ENCODE measurements at regions not wholly inside any gene's neighbourhood (a gene's known extent, or its start where the extent isn't known, plus 50 kb on each side); places are given as distances from the start of the nearest gene placed in this dataset.

- H3K36me3 ChIP-seq (ENCODE audit: control insufficient read depth in 4 of 4, insufficient read depth in 3 of 4, low read depth in 1 of 4, low read length in 3 of 4) = no peaks in the 10 kb centered on the region
- no peak overlapping the region for H3K9ac ChIP-seq (ENCODE audit: low read depth in 1 of 2, low read length in 2 of 2)
- H3K9me3 ChIP-seq (ENCODE audit: control insufficient read depth in 4 of 4, low read length in 3 of 4) = no peaks in the 10 kb centered on the region
- peaks cover 0 to 5% (median 0%) of the 10 kb centered on the region in 4 donors for H3K27me3 ChIP-seq (ENCODE audit: control insufficient read depth in 4 of 4, insufficient read depth in 4 of 4, low read length in 3 of 4)
- no peak overlapping the region for H3K4me3 ChIP-seq (ENCODE audit: low read depth in 1 of 3, low read length in 3 of 3)
- TF ChIP-seq FOXA2 (IDR thresholded peaks at IDR 0.05) = no peak
- TF ChIP-seq HNF4A (conservative IDR thresholded peaks at IDR 0.05) = no peak
- TF ChIP-seq TAF1 (conservative IDR thresholded peaks at IDR 0.05) = no peak
- no peak for TF ChIP-seq JUND (IDR thresholded peaks at IDR 0.05)
- TF ChIP-seq YY1 (IDR thresholded peaks at IDR 0.05) = no peak
- TF ChIP-seq ZBTB33 (IDR thresholded peaks at IDR 0.05) = no peak
- TF ChIP-seq GABPA (IDR thresholded peaks at IDR 0.05 in 1 of 2, conservative IDR thresholded peaks at IDR 0.05 in 1 of 2) = no peak
- TF ChIP-seq SP1 (IDR thresholded peaks at IDR 0.05) = no peak
- TF ChIP-seq ATF3 (IDR thresholded peaks at IDR 0.05) = no peak
- no peak for TF ChIP-seq FOXA1 (IDR thresholded peaks at IDR 0.05)
- TF ChIP-seq MAX (IDR thresholded peaks at IDR 0.05) = no peak
- no peak for TF ChIP-seq RAD21 (IDR thresholded peaks at IDR 0.05)
- no peak for DNase-seq (ENCODE audit: low spot score)
- H3K4me1 ChIP-seq (ENCODE audit: control insufficient read depth in 4 of 4, insufficient read depth in 4 of 4, low read length in 3 of 4) = no peaks in the 10 kb centered on the region
- WGBS = 57% methylated on average over 3 of the region's 3 CpGs
- H3K27ac ChIP-seq (ENCODE audit: low read depth in 1 of 2, low read length in 2 of 2) = no peak overlapping the region
Observed at GRCh38 chr10:129194181-129194870, 272.7 kb upstream of the MGMT start.

GRCh38 chr10:129199826-129200225 is 267.2 kb upstream of the MGMT start:
- Histone ChIP-seq H3K4me1 (ENCODE audit: control insufficient read depth in 4 of 4, insufficient read depth in 4 of 4, low read length in 3 of 4) (no peaks in the 10 kb centered on the region), H3K36me3 (ENCODE audit: control insufficient read depth in 4 of 4, insufficient read depth in 3 of 4, low read depth in 1 of 4, low read length in 3 of 4) (no peaks in the 10 kb centered on the region), H3K4me3 (ENCODE audit: low read depth in 1 of 3, low read length in 3 of 3) (no peak overlapping the region), H3K27me3 (ENCODE audit: control insufficient read depth in 4 of 4, insufficient read depth in 4 of 4, low read length in 3 of 4) (peaks cover 0 to 5% (median 0%) of the 10 kb centered on the region in 4 donors), H3K27ac (ENCODE audit: low read depth in 1 of 2, low read length in 2 of 2) (no peak overlapping the region), H3K9ac (ENCODE audit: low read depth in 1 of 2, low read length in 2 of 2) (no peak overlapping the region), H3K9me3 (ENCODE audit: control insufficient read depth in 4 of 4, low read length in 3 of 4) (no peaks in the 10 kb centered on the region)
- 44% methylated on average over 2 of the region's 2 CpGs for WGBS
- TF ChIP-seq GABPA (IDR thresholded peaks at IDR 0.05 in 1 of 2, conservative IDR thresholded peaks at IDR 0.05 in 1 of 2) = no peak
- no peak for TF ChIP-seq TAF1 (conservative IDR thresholded peaks at IDR 0.05)
- no peak for TF ChIP-seq HNF4G (IDR thresholded peaks at IDR 0.05)
- TF ChIP-seq NR2F2 (IDR thresholded peaks at IDR 0.05) = no peak
- TF ChIP-seq JUND (IDR thresholded peaks at IDR 0.05) = no peak
- no peak for TF ChIP-seq CTCF (IDR thresholded peaks at IDR 0.05; ENCODE audit: low read depth, low read length, missing input control)
- DNase-seq (ENCODE audit: low spot score) = no peak

Measured in liver (tissue), 8 donors.